H9 (cell line): ENCODE measurements at regions not wholly inside any gene's neighbourhood (a gene's known extent, or its start where the extent isn't known, plus 50 kb on each side); places are given as distances from the start of the nearest gene placed in this dataset.

ENCODE experiments used
- DNase-seq: peaks from one replicate; pipeline ENCODE4 v3.0.0-alpha.2; 2017
- H2AFZ ChIP-seq: one replicate; pipeline ENCODE4 v1.6.1; 2013; ENCODE audit warnings: mild to moderate bottlenecking, low read length, control low read depth, moderate library complexity
- H2AK5ac ChIP-seq: 2 replicates; pipeline ENCODE4 v1.6.1; 2013; ENCODE audit warnings: low read length, control low read depth, mixed read lengths; ENCODE audit not compliant: insufficient read length
- H2BK120ac ChIP-seq: one replicate; pipeline ENCODE4 v1.6.1; 2013; ENCODE audit warnings: low read depth, mild to moderate bottlenecking, low read length, control low read depth, inconsistent platforms; ENCODE audit not compliant: poor library complexity, severe bottlenecking
- H2BK12ac ChIP-seq: 2 replicates; pipeline ENCODE4 v1.6.1; 2013; ENCODE audit warnings: low read length, control low read depth, mixed read lengths, low read depth; ENCODE audit not compliant: insufficient read length
- H2BK15ac ChIP-seq: 2 replicates; pipeline ENCODE4 v1.6.1; 2013; ENCODE audit warnings: low read depth, low read length, control low read depth
- H2BK20ac ChIP-seq: one replicate; pipeline ENCODE4 v1.6.1; 2013; ENCODE audit warnings: low read depth, mild to moderate bottlenecking, low read length, control low read depth, inconsistent platforms; ENCODE audit not compliant: poor library complexity, severe bottlenecking
- H2BK5ac ChIP-seq: 2 replicates; pipeline ENCODE4 v1.6.1; 2013; ENCODE audit warnings: low read length, control low read depth, mixed read lengths; ENCODE audit not compliant: insufficient read length
- H3K14ac ChIP-seq: 2 replicates; pipeline ENCODE4 v1.6.1; 2013; ENCODE audit warnings: low read length, control low read depth; ENCODE audit not compliant: insufficient read depth
- H3K18ac ChIP-seq: 2 replicates; pipeline ENCODE4 v1.6.1; 2013; ENCODE audit warnings: low read depth, mild to moderate bottlenecking, mixed read lengths, low read length, control low read depth; ENCODE audit not compliant: insufficient read length
- H3K23ac ChIP-seq: 2 replicates; pipeline ENCODE4 v1.6.1; 2013; ENCODE audit warnings: low read length, control low read depth, mixed read lengths, low read depth; ENCODE audit not compliant: insufficient read length
- H3K23me2 ChIP-seq: 2 replicates; pipeline ENCODE4 v1.6.1; 2013; ENCODE audit warnings: low read depth, mild to moderate bottlenecking, mixed read lengths, low read length, control low read depth; ENCODE audit not compliant: insufficient read length, poor library complexity, severe bottlenecking
- H3K27ac ChIP-seq: 2 replicates; pipeline ENCODE4 v1.5.1; 2013; ENCODE audit warnings: low read length, control low read depth, mixed read lengths, low read depth; ENCODE audit not compliant: insufficient read length
- H3K27me3 ChIP-seq: 2 replicates; pipeline ENCODE4 v1.6.1; 2013; ENCODE audit warnings: low read length, control low read depth, inconsistent platforms; ENCODE audit not compliant: insufficient read depth
- H3K4ac ChIP-seq: 2 replicates; pipeline ENCODE4 v1.6.1; 2013; ENCODE audit warnings: low read depth, mild to moderate bottlenecking, control low read depth, inconsistent platforms, low read length, moderate library complexity
- H3K4me1 ChIP-seq: 2 replicates; pipeline ENCODE4 v1.6.1; 2013; ENCODE audit warnings: low read length, control low read depth, inconsistent platforms; ENCODE audit not compliant: insufficient read depth
- H3K4me2 ChIP-seq: 2 replicates; pipeline ENCODE4 v1.6.1; 2013; ENCODE audit warnings: low read length, control low read depth, mixed read lengths; ENCODE audit not compliant: insufficient read length, insufficient read depth
- H3K56ac ChIP-seq: 2 replicates; pipeline ENCODE4 v1.6.1; 2013; ENCODE audit warnings: low read depth, mild to moderate bottlenecking, mixed read lengths, low read length, control low read depth; ENCODE audit not compliant: insufficient read length
- H3K79me1 ChIP-seq: 2 replicates; pipeline ENCODE4 v1.6.1; 2013; ENCODE audit warnings: low read depth, mild to moderate bottlenecking, moderate library complexity, low read length, control low read depth, inconsistent platforms; ENCODE audit not compliant: insufficient read depth, poor library complexity, severe bottlenecking
- H3K79me2 ChIP-seq: 2 replicates; pipeline ENCODE4 v1.6.1; 2013; ENCODE audit warnings: low read length, control low read depth, inconsistent platforms; ENCODE audit not compliant: insufficient read depth
- H3K9ac ChIP-seq: 2 replicates; pipeline ENCODE4 v1.6.1; 2013; ENCODE audit warnings: low read length, control low read depth, mixed read lengths; ENCODE audit not compliant: insufficient read length; ENCODE audit errors: extremely low read depth
- H3K9me3 ChIP-seq: one replicate; pipeline ENCODE4 v1.6.1; 2013; ENCODE audit warnings: low read depth, low read length, inconsistent platforms; ENCODE audit not compliant: control insufficient read depth
- H3T11ph ChIP-seq: one replicate; pipeline ENCODE4 v1.6.1; 2013; ENCODE audit warnings: mild to moderate bottlenecking, low read length, control low read depth, inconsistent platforms
- H4K20me1 ChIP-seq: one replicate; pipeline ENCODE4 v1.6.1; 2013; ENCODE audit not compliant: control insufficient read depth, insufficient read length, insufficient read depth
- H4K5ac ChIP-seq: 2 replicates; pipeline ENCODE4 v1.6.1; 2013; ENCODE audit warnings: low read depth, mild to moderate bottlenecking, mixed read lengths, low read length, control low read depth; ENCODE audit not compliant: insufficient read length
- H4K8ac ChIP-seq: replicated peaks from 2 replicates; pipeline ENCODE4 v1.6.1; 2013; ENCODE audit warnings: low read length, control low read depth, mixed read lengths, low read depth; ENCODE audit not compliant: insufficient read length
- H4K91ac ChIP-seq: 2 replicates; pipeline ENCODE4 v1.6.1; 2013; ENCODE audit warnings: low read depth, mild to moderate bottlenecking, moderate library complexity, mixed read lengths, low read length, control low read depth; ENCODE audit not compliant: insufficient read length
- H3K27ac Mint-ChIP-seq, 3 experiments: 2 replicates in 2 of 3; 3 replicates in 1 of 3; pipeline ENCODE4 v1.8.0; 2020 to 2021; ENCODE audit warnings: mixed read lengths in 3 of 3, mild to moderate bottlenecking in 1 of 3, moderate library complexity in 1 of 3
- H3K27me3 Mint-ChIP-seq: 2 replicates; pipeline ENCODE4 v1.8.0; 2021; ENCODE audit warnings: low read depth, mild to moderate bottlenecking, moderate library complexity, mixed read lengths
- H3K36me3 Mint-ChIP-seq, 3 experiments: 2 replicates in 2 of 3; 3 replicates in 1 of 3; pipeline ENCODE4 v1.8.0; 2020 to 2021; ENCODE audit warnings: low read depth in 3 of 3, mixed read lengths in 3 of 3; ENCODE audit not compliant: insufficient read depth in 1 of 3
- H3K4me1 Mint-ChIP-seq, 2 experiments: 2 replicates each; pipeline ENCODE4 v1.8.0; 2020; ENCODE audit warnings: mixed read lengths in 2 of 2
- H3K4me3 Mint-ChIP-seq, 2 experiments: 2 replicates in 1 of 2; 3 replicates in 1 of 2; pipeline ENCODE4 v1.8.0; 2020 to 2021; ENCODE audit warnings: mild to moderate bottlenecking in 2 of 2, mixed read lengths in 2 of 2, moderate library complexity in 1 of 2
- H3K9me3 Mint-ChIP-seq, 2 experiments: 2 replicates in 1 of 2; 3 replicates in 1 of 2; pipeline ENCODE4 v1.8.0; 2020; ENCODE audit warnings: mild to moderate bottlenecking in 2 of 2, mixed read lengths in 2 of 2, moderate library complexity in 1 of 2
- WGBS: extraction: QIAGEN DNeasy Blood & Tissue Kit; methylation state at CpG from one replicate; pipeline ENCODE4 v1.1.7; 2013; ENCODE audit warnings: missing lambda C conversion rate, low lambda C conversion rate, mixed read lengths; ENCODE audit not compliant: insufficient read length; ENCODE audit errors: extremely low coverage; 5-methylcytosine and 5-hydroxymethylcytosine counted together
- TF ChIP-seq, protein P1 (sequence below): fragments of 200-600 bp; sonication (generic); conservative IDR thresholded peaks from 3 replicates; pipeline ENCODE4 v1.8.0; 2021; ENCODE audit warnings: antibody characterized with exemption, mild to moderate bottlenecking

DNA sequence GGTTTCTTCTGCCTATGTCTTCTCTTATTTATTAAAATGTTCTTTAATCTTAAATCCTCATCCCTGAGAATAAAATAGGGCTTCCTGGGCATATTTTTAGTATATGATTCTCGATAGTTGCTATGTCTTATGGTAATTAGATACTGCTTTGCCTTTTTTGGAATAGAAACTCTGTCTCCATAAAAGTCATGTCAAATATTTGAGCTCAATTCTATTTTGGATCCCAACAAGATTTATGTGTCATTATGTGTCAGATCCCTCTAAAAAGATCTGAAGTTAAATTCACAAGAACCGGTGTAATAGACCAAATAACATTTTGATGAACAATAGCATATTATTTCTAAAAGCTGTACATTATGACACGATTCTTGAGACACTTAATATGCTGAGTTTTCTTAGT lies 312.5 kb upstream of the PDE3A start:
- H2BK20ac ChIP-seq = no peak overlapping the region
- H3K79me1 ChIP-seq = no peaks in the 10 kb centered on the region
- Mint-ChIP-seq H3K27me3 (no peaks in the 10 kb centered on the region), H3K27ac (no peak overlapping the region), H3K9me3 (peaks cover 2 to 11% of the 10 kb centered on the region in 2 experiments; a peak in 2 of 5 replicates), H3K4me3 (no peak overlapping the region), H3K36me3 (peaks cover 0 to 7% (median 2%) of the 10 kb centered on the region in 3 experiments; a peak in 3 of 7 replicates), H3K4me1 (no peaks in the 10 kb centered on the region)
- no peak overlapping the region for H3K56ac ChIP-seq
- no peaks in the 10 kb centered on the region for H3K27me3 ChIP-seq
- no peak overlapping the region for H3T11ph ChIP-seq
- TF ChIP-seq, protein P1, sequence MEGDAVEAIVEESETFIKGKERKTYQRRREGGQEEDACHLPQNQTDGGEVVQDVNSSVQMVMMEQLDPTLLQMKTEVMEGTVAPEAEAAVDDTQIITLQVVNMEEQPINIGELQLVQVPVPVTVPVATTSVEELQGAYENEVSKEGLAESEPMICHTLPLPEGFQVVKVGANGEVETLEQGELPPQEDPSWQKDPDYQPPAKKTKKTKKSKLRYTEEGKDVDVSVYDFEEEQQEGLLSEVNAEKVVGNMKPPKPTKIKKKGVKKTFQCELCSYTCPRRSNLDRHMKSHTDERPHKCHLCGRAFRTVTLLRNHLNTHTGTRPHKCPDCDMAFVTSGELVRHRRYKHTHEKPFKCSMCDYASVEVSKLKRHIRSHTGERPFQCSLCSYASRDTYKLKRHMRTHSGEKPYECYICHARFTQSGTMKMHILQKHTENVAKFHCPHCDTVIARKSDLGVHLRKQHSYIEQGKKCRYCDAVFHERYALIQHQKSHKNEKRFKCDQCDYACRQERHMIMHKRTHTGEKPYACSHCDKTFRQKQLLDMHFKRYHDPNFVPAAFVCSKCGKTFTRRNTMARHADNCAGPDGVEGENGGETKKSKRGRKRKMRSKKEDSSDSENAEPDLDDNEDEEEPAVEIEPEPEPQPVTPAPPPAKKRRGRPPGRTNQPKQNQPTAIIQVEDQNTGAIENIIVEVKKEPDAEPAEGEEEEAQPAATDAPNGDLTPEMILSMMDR = no peak
- H4K20me1 ChIP-seq = no peaks in the 10 kb centered on the region
- H2BK12ac ChIP-seq = no peak overlapping the region
- no peak for DNase-seq
- H3K9ac ChIP-seq = no peak overlapping the region
- H3K79me2 ChIP-seq = no peaks in the 10 kb centered on the region
- no peaks in the 10 kb centered on the region for H3K23me2 ChIP-seq
- H3K9me3 ChIP-seq = no peaks in the 10 kb centered on the region
- H3K23ac ChIP-seq = no peak overlapping the region
- no peak overlapping the region for H3K14ac ChIP-seq
- H2AFZ ChIP-seq = no peak overlapping the region
- no peak overlapping the region for H2BK5ac ChIP-seq
- H3K4ac ChIP-seq = no peak overlapping the region
- no peak overlapping the region for H3K18ac ChIP-seq
- H2BK120ac ChIP-seq = no peak overlapping the region
- H3K4me2 ChIP-seq = no peak overlapping the region
- H4K91ac ChIP-seq = no peak overlapping the region
- no peak overlapping the region for H2AK5ac ChIP-seq
- H4K5ac ChIP-seq = no peak overlapping the region
- no peak overlapping the region for H4K8ac ChIP-seq
- H3K27ac ChIP-seq = no peak overlapping the region
- WGBS = no CpG with 5 or more reads among the region's 3 CpGs
- no peak overlapping the region for H2BK15ac ChIP-seq
- H3K4me1 ChIP-seq = no peaks in the 10 kb centered on the region
